ENCODE measurements at regions not wholly inside any gene's neighbourhood (a gene's known extent, or its start where the extent isn't known, plus 50 kb on each side); places are given as distances from the start of the nearest gene placed in this dataset.
A peak's percentile ranks its signal among the peaks of the same experiment; 100 is the strongest.

- DNase-seq (ENCODE audit: low read depth) = peak; percentile 40
- H3K4me3 ChIP-seq (ENCODE audit: low read depth, low read length) = no peak overlapping the region
- TF ChIP-seq CTCF (IDR thresholded peaks at IDR 0.05; ENCODE audit: insufficient read depth, low read depth, low read length, missing control alignments) = no peak
These were observed 575.7 kb downstream of the SPOCK3 start for GRCh38 chr4:166658585-166658984.

GRCh38 chr4:166662266-166662843 is 571.9 kb downstream of the SPOCK3 start:
- no peak overlapping the region for H3K4me3 ChIP-seq (ENCODE audit: low read depth, low read length)
- no peak for TF ChIP-seq CTCF (IDR thresholded peaks at IDR 0.05; ENCODE audit: insufficient read depth, low read depth, low read length, missing control alignments)
- DNase-seq (ENCODE audit: low read depth) = peak; percentile 88

- no peak overlapping the region for H3K4me3 ChIP-seq (ENCODE audit: low read depth, low read length)
- no peak for DNase-seq (ENCODE audit: low read depth)
- TF ChIP-seq CTCF (IDR thresholded peaks at IDR 0.05; ENCODE audit: insufficient read depth, low read depth, low read length, missing control alignments) = no peak
These were observed 564.0 kb downstream of the SPOCK3 start for GRCh38 chr4:166670341-166670740.

GRCh38 chr4:166673911-166674310 is 560.4 kb downstream of the SPOCK3 start:
- no peak for DNase-seq (ENCODE audit: low read depth)
- no peak for TF ChIP-seq CTCF (IDR thresholded peaks at IDR 0.05; ENCODE audit: insufficient read depth, low read depth, low read length, missing control alignments)
- no peak overlapping the region for H3K4me3 ChIP-seq (ENCODE audit: low read depth, low read length)

- H3K4me3 ChIP-seq (ENCODE audit: low read depth, low read length) = no peak overlapping the region
- no peak for DNase-seq (ENCODE audit: low read depth)
- no peak for TF ChIP-seq CTCF (IDR thresholded peaks at IDR 0.05; ENCODE audit: insufficient read depth, low read depth, low read length, missing control alignments)
These were observed 558.9 kb downstream of the SPOCK3 start for GRCh38 chr4:166675411-166675810.

- no peak overlapping the region for H3K4me3 ChIP-seq (ENCODE audit: low read depth, low read length)
- DNase-seq (ENCODE audit: low read depth) = no peak
- no peak for TF ChIP-seq CTCF (IDR thresholded peaks at IDR 0.05; ENCODE audit: insufficient read depth, low read depth, low read length, missing control alignments)
These were observed 553.5 kb downstream of the SPOCK3 start for GRCh38 chr4:166680796-166681195.

GRCh38 chr4:166682200-166682599 is 552.1 kb downstream of the SPOCK3 start:
- TF ChIP-seq CTCF (IDR thresholded peaks at IDR 0.05; ENCODE audit: insufficient read depth, low read depth, low read length, missing control alignments) = no peak
- no peak for DNase-seq (ENCODE audit: low read depth)
- no peak overlapping the region for H3K4me3 ChIP-seq (ENCODE audit: low read depth, low read length)
